ENCODE measurements at regions not wholly inside any gene's neighbourhood (a gene's known extent, or its start where the extent isn't known, plus 50 kb on each side); places are given as distances from the start of the nearest gene placed in this dataset.
"Not testable (repeated sequence)": the region's sequence is repeated elsewhere in the genome, so short reads cannot be mapped to it uniquely, and the experiment has no call there.

GRCh38 chr20:40634891-40635290, 54.1 kb downstream of the MAFB start:
- no peak for DNase-seq

- no peak for DNase-seq
These were observed 55.7 kb downstream of the MAFB start for GRCh38 chr20:40633123-40633850.

GRCh38 chr20:40632346-40632976, 56.6 kb downstream of the MAFB start:
- no peak for DNase-seq

GRCh38 chr20:40631119-40631631, 57.9 kb downstream of the MAFB start:
- DNase-seq: no peak

GRCh38 chr20:40630713-40631112, 58.3 kb downstream of the MAFB start:
- DNase-seq: no peak

GRCh38 chr20:40630099-40630498, 58.9 kb downstream of the MAFB start:
- DNase-seq: no peak

- DNase-seq: no peak
These were observed 60.2 kb downstream of the MAFB start for GRCh38 chr20:40628877-40629276.

- DNase-seq: not testable (repeated sequence)
These were observed 70.0 kb downstream of the MAFB start for GRCh38 chr20:40619053-40619452.

- no peak for DNase-seq
These were observed 71.4 kb downstream of the MAFB start for GRCh38 chr20:40617594-40617993.

- no peak for DNase-seq
These were observed 76.2 kb downstream of the MAFB start for GRCh38 chr20:40612837-40613236.

GRCh38 chr20:40612247-40612646, 76.8 kb downstream of the MAFB start:
- no peak for DNase-seq

GRCh38 chr20:40610730-40611129, 78.3 kb downstream of the MAFB start:
- DNase-seq: no peak

GRCh38 chr20:40607927-40608326, 81.1 kb downstream of the MAFB start:
- no peak for DNase-seq

- DNase-seq: no peak
These were observed 82.4 kb downstream of the MAFB start for GRCh38 chr20:40606660-40607059.

- no peak for DNase-seq
These were observed 82.8 kb downstream of the MAFB start for GRCh38 chr20:40606237-40606636.

- no peak for DNase-seq
These were observed 84.6 kb downstream of the MAFB start for GRCh38 chr20:40604416-40604815.

GRCh38 chr20:40603057-40603651, 85.9 kb downstream of the MAFB start:
- no peak for DNase-seq

GRCh38 chr20:40602381-40602780, 86.7 kb downstream of the MAFB start:
- DNase-seq: no peak

- no peak for DNase-seq
These were observed 88.4 kb downstream of the MAFB start for GRCh38 chr20:40600441-40601219.

GRCh38 chr20:40599987-40600386, 89.0 kb downstream of the MAFB start:
- no peak for DNase-seq

GRCh38 chr20:40592941-40593340, 96.1 kb downstream of the MAFB start:
- no peak for DNase-seq

GRCh38 chr20:40591536-40591935, 97.5 kb downstream of the MAFB start:
- DNase-seq: no peak

- no peak for DNase-seq
These were observed 97.9 kb downstream of the MAFB start for GRCh38 chr20:40591119-40591518.
